Nephron (organoid): ENCODE measurements at regions not wholly inside any gene's neighbourhood (a gene's known extent, or its start where the extent isn't known, plus 50 kb on each side); places are given as distances from the start of the nearest gene placed in this dataset.
A peak's percentile ranks its signal among the peaks of the same experiment; 100 is the strongest.

Source experiments
- H3K27ac Mint-ChIP-seq, 3 experiments: 2 replicates each; pipeline ENCODE4 v1.8.0; 2020; ENCODE audit warnings: mixed read lengths in 3 of 3, mild to moderate bottlenecking in 2 of 3, moderate library complexity in 1 of 3
- H3K27me3 Mint-ChIP-seq: 2 replicates; pipeline ENCODE4 v1.8.0; 2021; ENCODE audit warnings: low read depth, mild to moderate bottlenecking, moderate library complexity, mixed read lengths
- H3K36me3 Mint-ChIP-seq: 2 replicates; pipeline ENCODE4 v1.8.0; 2020; ENCODE audit warnings: low read depth, mixed read lengths
- H3K4me1 Mint-ChIP-seq: 2 replicates; pipeline ENCODE4 v1.8.0; 2020; ENCODE audit warnings: mixed read lengths
- H3K4me3 Mint-ChIP-seq, 3 experiments: 2 replicates each; pipeline ENCODE4 v1.8.0; 2020; ENCODE audit warnings: mild to moderate bottlenecking in 3 of 3, mixed read lengths in 3 of 3, moderate library complexity in 2 of 3
- H3K9me3 Mint-ChIP-seq: 2 replicates; pipeline ENCODE4 v1.8.0; 2020; ENCODE audit warnings: mixed read lengths
- TF ChIP-seq, protein P1 (sequence below), 3 experiments: fragments of 200-600 bp; sonication (generic); IDR thresholded peaks; one replicate each; pipeline ENCODE4 v1.5.0; 2021; ENCODE audit warnings: antibody characterized with exemption in 3 of 3; ENCODE audit not compliant: unreplicated experiment in 3 of 3

DNA sequence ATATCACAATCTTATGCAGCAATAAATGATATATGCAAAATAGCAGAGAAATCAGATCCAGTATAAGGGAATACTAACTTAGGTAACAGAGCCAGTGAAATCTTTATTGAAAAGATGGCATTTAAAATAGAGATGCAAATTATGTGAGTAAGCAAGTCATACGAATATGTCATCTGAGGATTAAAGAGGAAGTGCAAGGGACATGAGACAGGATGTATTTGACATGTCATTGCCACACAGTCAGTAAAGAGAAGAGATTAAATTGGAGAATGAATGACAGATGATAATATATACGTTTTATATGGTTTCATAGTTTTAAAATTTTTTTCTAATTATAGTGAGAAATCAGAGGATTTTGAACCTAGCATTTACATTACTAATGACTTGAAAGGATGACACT, 426.4 kb downstream of the SLITRK5 start:
- Mint-ChIP-seq H3K4me3 (no peak overlapping the region), H3K4me1 (no peaks in the 10 kb centered on the region), H3K9me3 (peaks cover 11% of the 10 kb centered on the region), H3K27ac (no peak overlapping the region), H3K36me3 (no peaks in the 10 kb centered on the region), H3K27me3 (no peaks in the 10 kb centered on the region)
- TF ChIP-seq, protein P1, sequence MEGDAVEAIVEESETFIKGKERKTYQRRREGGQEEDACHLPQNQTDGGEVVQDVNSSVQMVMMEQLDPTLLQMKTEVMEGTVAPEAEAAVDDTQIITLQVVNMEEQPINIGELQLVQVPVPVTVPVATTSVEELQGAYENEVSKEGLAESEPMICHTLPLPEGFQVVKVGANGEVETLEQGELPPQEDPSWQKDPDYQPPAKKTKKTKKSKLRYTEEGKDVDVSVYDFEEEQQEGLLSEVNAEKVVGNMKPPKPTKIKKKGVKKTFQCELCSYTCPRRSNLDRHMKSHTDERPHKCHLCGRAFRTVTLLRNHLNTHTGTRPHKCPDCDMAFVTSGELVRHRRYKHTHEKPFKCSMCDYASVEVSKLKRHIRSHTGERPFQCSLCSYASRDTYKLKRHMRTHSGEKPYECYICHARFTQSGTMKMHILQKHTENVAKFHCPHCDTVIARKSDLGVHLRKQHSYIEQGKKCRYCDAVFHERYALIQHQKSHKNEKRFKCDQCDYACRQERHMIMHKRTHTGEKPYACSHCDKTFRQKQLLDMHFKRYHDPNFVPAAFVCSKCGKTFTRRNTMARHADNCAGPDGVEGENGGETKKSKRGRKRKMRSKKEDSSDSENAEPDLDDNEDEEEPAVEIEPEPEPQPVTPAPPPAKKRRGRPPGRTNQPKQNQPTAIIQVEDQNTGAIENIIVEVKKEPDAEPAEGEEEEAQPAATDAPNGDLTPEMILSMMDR (IDR thresholded peaks at IDR 0.05; ENCODE audit: unreplicated experiment in 3 of 3), result no peak

DNA sequence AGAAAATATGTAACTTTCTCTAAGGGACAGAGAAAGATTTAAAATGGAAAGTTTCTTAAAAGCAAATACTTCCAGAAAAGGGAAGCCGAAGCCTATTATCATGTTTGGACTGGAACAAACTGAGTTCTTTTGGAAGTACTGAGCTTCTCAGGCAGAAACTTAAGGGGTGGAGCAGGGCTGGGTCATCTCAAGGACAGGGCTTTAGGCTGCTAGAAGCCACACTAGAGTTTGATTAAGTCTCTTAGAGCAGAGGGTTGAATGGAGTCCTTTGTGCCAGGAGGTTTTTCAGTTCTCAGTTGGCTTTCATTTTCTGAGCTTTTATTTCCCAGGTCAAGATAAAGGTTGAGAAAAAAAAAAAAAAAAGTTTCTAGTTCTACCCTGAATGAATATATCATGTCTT, 432.7 kb downstream of the SLITRK5 start:
- Mint-ChIP-seq H3K9me3 (peaks cover 16% of the 10 kb centered on the region), H3K4me3 (no peak overlapping the region), H3K27ac (peak overlapping the region in 1 of 3 experiments; percentile 32), H3K4me1 (peaks cover 4% of the 10 kb centered on the region), H3K36me3 (no peaks in the 10 kb centered on the region), H3K27me3 (no peaks in the 10 kb centered on the region)
- TF ChIP-seq, protein P1 (IDR thresholded peaks at IDR 0.05; ENCODE audit: unreplicated experiment in 3 of 3), result no peak

DNA sequence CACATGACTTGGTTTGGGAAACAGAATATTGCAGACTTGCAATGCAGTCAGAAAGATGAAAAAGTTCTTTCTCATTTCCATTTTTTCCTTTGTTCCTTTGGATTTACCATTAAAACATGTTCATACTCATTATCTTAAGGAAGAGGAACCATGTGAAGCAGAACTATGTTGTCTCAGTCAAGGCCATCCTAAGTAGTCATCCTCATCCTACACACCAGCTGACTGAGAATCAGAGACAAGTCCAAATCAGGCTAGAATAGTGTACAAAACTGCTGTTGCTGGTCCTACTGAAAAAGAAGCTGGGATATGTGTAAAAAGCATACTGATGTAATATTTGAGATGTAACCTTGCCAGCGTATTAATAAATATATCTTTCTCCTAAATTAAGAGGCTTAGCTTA, 433.4 kb downstream of the SLITRK5 start:
- Mint-ChIP-seq H3K4me1 (peaks cover 4% of the 10 kb centered on the region), H3K9me3 (peaks cover 16% of the 10 kb centered on the region), H3K36me3 (no peaks in the 10 kb centered on the region), H3K27ac (no peak overlapping the region), H3K4me3 (no peak overlapping the region), H3K27me3 (no peaks in the 10 kb centered on the region)
- TF ChIP-seq, protein P1 (IDR thresholded peaks at IDR 0.05; ENCODE audit: unreplicated experiment in 3 of 3), result no peak

DNA sequence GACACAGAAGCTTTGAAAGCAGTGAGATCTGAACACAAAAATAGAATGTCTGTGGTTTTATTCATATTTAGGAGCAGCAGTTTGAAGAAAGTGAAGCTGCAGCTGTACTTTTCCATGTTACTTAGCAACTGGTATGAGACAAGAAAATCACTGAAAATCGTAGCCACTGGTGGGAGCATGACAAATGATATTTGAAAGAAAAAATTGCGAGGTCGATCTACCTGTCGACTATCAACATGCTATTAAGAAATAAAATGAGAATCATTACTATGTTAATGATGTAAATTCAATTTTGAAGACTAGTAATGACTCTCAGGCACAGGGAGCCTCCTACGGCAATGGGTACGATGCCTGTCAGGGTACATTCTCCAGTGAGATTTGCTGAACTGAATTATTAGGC, 436.4 kb downstream of the SLITRK5 start:
- Mint-ChIP-seq H3K4me3 (no peak overlapping the region), H3K9me3 (peaks cover 5% of the 10 kb centered on the region), H3K27ac (no peak overlapping the region), H3K27me3 (no peaks in the 10 kb centered on the region), H3K4me1 (peaks cover 4% of the 10 kb centered on the region), H3K36me3 (no peaks in the 10 kb centered on the region)
- TF ChIP-seq, protein P1 (IDR thresholded peaks at IDR 0.05; ENCODE audit: unreplicated experiment in 3 of 3), result no peak

DNA sequence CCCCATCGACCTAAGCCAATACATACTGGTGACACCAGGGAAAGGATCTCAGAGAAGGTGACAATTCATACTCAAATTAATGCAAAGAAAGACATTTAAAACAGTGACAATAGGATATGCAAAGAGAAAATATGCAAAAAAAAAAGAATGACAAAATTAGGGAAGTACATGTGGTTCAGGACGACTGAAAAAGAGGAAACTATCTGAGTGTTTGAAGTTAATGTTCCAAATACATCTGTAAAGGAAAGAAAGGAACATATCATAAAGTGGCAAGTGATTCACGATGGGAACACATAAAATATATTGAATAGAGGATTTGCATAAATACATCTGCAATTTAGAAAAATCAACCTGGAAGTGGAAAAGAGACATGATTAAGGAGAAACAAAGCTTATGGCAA, 441.4 kb downstream of the SLITRK5 start:
- Mint-ChIP-seq H3K9me3 (no peaks in the 10 kb centered on the region), H3K27ac (no peak overlapping the region), H3K27me3 (no peaks in the 10 kb centered on the region), H3K36me3 (no peaks in the 10 kb centered on the region), H3K4me3 (no peak overlapping the region), H3K4me1 (no peaks in the 10 kb centered on the region)
- TF ChIP-seq, protein P1 (IDR thresholded peaks at IDR 0.05; ENCODE audit: unreplicated experiment in 3 of 3), result no peak

DNA sequence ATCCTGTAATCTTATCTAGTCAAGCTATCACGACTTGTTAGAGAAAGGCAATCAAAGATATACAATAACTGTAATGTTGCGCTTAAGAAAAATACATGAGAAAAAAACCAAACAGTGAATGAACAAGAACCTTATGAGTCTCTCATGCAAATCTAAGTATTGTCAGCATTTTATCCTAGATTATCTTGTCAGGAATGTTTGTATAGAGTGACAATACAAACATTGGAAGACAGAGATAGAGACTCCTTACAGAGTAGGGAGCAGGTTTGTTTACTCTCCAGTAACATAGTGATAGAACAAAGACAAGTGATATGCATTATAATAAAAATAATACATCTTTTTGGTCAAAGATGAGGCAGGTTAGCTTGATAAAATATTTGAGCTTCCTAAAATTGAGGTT, 444.8 kb downstream of the SLITRK5 start:
- TF ChIP-seq, protein P1 (IDR thresholded peaks at IDR 0.05; ENCODE audit: unreplicated experiment in 3 of 3), result no peak
- no peak overlapping the region for H3K4me3 Mint-ChIP-seq

More for the DNA sequence above, 444.8 kb downstream of the SLITRK5 start:
- Mint-ChIP-seq H3K4me1 (no peaks in the 10 kb centered on the region), H3K36me3 (no peaks in the 10 kb centered on the region), H3K27ac (no peak overlapping the region), H3K27me3 (no peaks in the 10 kb centered on the region), H3K9me3 (no peaks in the 10 kb centered on the region)
